ENCODE measurements at regions not wholly inside any gene's neighbourhood (a gene's known extent, or its start where the extent isn't known, plus 50 kb on each side); places are given as distances from the start of the nearest gene placed in this dataset.
"Not testable (repeated sequence)": the region's sequence is repeated elsewhere in the genome, so short reads cannot be mapped to it uniquely, and the experiment has no call there.

- TF ChIP-seq CTCF (IDR thresholded peaks at IDR 0.05; ENCODE audit: low read depth, low read length), result no peak
- DNase-seq (ENCODE audit: low read depth in 2 of 2), result no peak
- no peak overlapping the region for H3K4me3 ChIP-seq (replicated peaks in 1 of 2; ENCODE audit: low read depth in 2 of 2, low read length in 2 of 2)
Measured at GRCh38 chr15:26128611-26129140, 265.5 kb upstream of the ATP10A start.

- no peak for TF ChIP-seq CTCF (IDR thresholded peaks at IDR 0.05; ENCODE audit: low read depth, low read length)
- H3K4me3 ChIP-seq (replicated peaks in 1 of 2; ENCODE audit: low read depth in 2 of 2, low read length in 2 of 2), result no peak overlapping the region
Measured at GRCh38 chr15:26126819-26127387, 263.8 kb upstream of the ATP10A start.

GRCh38 chr15:26126070-26126469, 262.9 kb upstream of the ATP10A start:
- no peak overlapping the region for H3K4me3 ChIP-seq (replicated peaks in 1 of 2; ENCODE audit: low read depth in 2 of 2, low read length in 2 of 2)
- DNase-seq (ENCODE audit: low read depth in 2 of 2), result no peak
- no peak for TF ChIP-seq CTCF (IDR thresholded peaks at IDR 0.05; ENCODE audit: low read depth, low read length)

More at GRCh38 chr15:26126819-26127387, 263.8 kb upstream of the ATP10A start:
- no peak for DNase-seq (ENCODE audit: low read depth in 2 of 2)

- DNase-seq (ENCODE audit: low read depth in 2 of 2), result no peak
- no peak for TF ChIP-seq CTCF (IDR thresholded peaks at IDR 0.05; ENCODE audit: low read depth, low read length)
- no peak overlapping the region for H3K4me3 ChIP-seq (replicated peaks in 1 of 2; ENCODE audit: low read depth in 2 of 2, low read length in 2 of 2)
Measured at GRCh38 chr15:26125664-26126063, 262.5 kb upstream of the ATP10A start.

GRCh38 chr15:26119322-26119721, 256.2 kb upstream of the ATP10A start:
- TF ChIP-seq CTCF (IDR thresholded peaks at IDR 0.05; ENCODE audit: low read depth, low read length), result no peak
- no peak for DNase-seq (ENCODE audit: low read depth in 2 of 2)
- H3K4me3 ChIP-seq (replicated peaks in 1 of 2; ENCODE audit: low read depth in 2 of 2, low read length in 2 of 2), result no peak overlapping the region

GRCh38 chr15:26115229-26115943, 252.3 kb upstream of the ATP10A start:
- TF ChIP-seq CTCF (IDR thresholded peaks at IDR 0.05; ENCODE audit: low read depth, low read length), result no peak
- H3K4me3 ChIP-seq (replicated peaks in 1 of 2; ENCODE audit: low read depth in 2 of 2, low read length in 2 of 2), result no peak overlapping the region
- DNase-seq (ENCODE audit: low read depth in 2 of 2), result no peak

- not testable (repeated sequence) for DNase-seq (ENCODE audit: low read depth in 2 of 2); H3K4me3 ChIP-seq (replicated peaks in 1 of 2; ENCODE audit: low read depth in 2 of 2, low read length in 2 of 2)
Measured at GRCh38 chr15:26114128-26114527, 251.0 kb upstream of the ATP10A start.
